ENCODE measurements at regions not wholly inside any gene's neighbourhood (a gene's known extent, or its start where the extent isn't known, plus 50 kb on each side); places are given as distances from the start of the nearest gene placed in this dataset.

- TF ChIP-seq EP300 (IDR thresholded peaks at IDR 0.05) (no peak), CTCF (IDR thresholded peaks at IDR 0.05) (no peak)
Observed at GRCh38 chr4:11028334-11028733, 343.8 kb upstream of the CLNK start.
